ENCODE measurements at regions not wholly inside any gene's neighbourhood (a gene's known extent, or its start where the extent isn't known, plus 50 kb on each side); places are given as distances from the start of the nearest gene placed in this dataset.

DNA sequence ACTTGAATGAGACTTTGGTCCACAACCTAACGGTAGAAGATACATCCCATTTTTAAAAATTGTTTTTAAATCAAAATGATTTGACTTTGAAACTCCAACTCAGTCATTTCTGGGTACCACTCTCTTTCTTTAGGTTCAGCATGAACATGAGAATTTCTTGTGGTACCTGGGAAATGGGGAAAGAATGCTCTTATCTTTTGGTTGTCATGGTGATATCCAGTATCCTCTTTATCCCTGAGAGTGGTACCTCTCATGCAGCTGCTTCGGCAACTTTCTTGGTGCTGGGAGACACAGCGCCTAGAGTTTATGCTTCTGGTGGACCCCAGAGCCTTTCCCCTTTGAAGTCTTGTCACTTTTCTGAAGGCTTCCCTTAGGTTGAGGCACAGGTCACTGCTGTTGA lies 465.1 kb upstream of the FAT1 start:
- no peak overlapping the region for H3K4me3 ChIP-seq (ENCODE audit: low read length in 3 of 3)
- intact Hi-C loops (cut with DNase I) = no loop called here
- FAIRE-seq (no peak), DNase-seq (no peak)
- H3K9me3 ChIP-seq (ENCODE audit: control insufficient read depth in 2 of 3, insufficient read depth in 1 of 3, low read length in 3 of 3) = no peaks in the 10 kb centered on the region
- no peaks in the 10 kb centered on the region for H3K27me3 ChIP-seq (ENCODE audit: control insufficient read depth, insufficient read depth, low read length)
- no peaks in the 10 kb centered on the region for H3K36me3 ChIP-seq (ENCODE audit: control insufficient read depth in 2 of 3, insufficient read depth in 3 of 3, low read length in 3 of 3)
- TF ChIP-seq, protein P1, sequence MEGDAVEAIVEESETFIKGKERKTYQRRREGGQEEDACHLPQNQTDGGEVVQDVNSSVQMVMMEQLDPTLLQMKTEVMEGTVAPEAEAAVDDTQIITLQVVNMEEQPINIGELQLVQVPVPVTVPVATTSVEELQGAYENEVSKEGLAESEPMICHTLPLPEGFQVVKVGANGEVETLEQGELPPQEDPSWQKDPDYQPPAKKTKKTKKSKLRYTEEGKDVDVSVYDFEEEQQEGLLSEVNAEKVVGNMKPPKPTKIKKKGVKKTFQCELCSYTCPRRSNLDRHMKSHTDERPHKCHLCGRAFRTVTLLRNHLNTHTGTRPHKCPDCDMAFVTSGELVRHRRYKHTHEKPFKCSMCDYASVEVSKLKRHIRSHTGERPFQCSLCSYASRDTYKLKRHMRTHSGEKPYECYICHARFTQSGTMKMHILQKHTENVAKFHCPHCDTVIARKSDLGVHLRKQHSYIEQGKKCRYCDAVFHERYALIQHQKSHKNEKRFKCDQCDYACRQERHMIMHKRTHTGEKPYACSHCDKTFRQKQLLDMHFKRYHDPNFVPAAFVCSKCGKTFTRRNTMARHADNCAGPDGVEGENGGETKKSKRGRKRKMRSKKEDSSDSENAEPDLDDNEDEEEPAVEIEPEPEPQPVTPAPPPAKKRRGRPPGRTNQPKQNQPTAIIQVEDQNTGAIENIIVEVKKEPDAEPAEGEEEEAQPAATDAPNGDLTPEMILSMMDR (IDR thresholded peaks at IDR 0.05; ENCODE audit: borderline replicate concordance, extremely low read depth, insufficient read depth) = no peak
- no peaks in the 10 kb centered on the region for H3K4me1 ChIP-seq (ENCODE audit: control insufficient read depth in 2 of 3, insufficient read depth in 2 of 3, low read depth in 1 of 3, low read length in 3 of 3)
- no peak overlapping the region for H3K27ac ChIP-seq (ENCODE audit: low read depth in 2 of 2, low read length in 2 of 2)
- H3K9ac ChIP-seq (ENCODE audit: low read length in 3 of 3) = no peak overlapping the region

DNA sequence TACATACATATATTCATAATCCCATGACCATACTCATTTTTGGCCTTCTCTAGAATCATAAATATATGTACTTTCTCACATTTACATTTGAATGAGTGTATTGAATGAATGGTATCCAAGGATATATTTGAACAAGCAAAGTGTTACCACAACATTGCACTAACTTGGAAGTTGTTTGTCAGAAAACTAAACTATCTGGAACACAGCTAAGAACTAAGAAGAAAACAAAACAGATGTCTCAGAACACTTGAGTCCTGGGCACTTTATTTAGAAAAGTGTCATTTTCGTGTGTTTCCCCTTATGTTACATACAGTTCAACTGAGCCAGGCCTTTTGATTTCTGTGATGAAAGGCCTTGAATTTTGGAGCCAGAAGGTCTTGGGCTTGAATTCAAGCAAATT lies 466.7 kb upstream of the FAT1 start:
- intact Hi-C loops (cut with DNase I) = no loop called here
- DNase-seq = no peak
- no peak overlapping the region for H3K4me3 ChIP-seq (ENCODE audit: low read length in 3 of 3)
- no peak for FAIRE-seq
- no peaks in the 10 kb centered on the region for H3K9me3 ChIP-seq (ENCODE audit: control insufficient read depth in 2 of 3, insufficient read depth in 1 of 3, low read length in 3 of 3)
- no peak overlapping the region for H3K9ac ChIP-seq (ENCODE audit: low read length in 3 of 3)
- TF ChIP-seq, protein P1 (IDR thresholded peaks at IDR 0.05; ENCODE audit: borderline replicate concordance, extremely low read depth, insufficient read depth) = no peak
- H3K36me3 ChIP-seq (ENCODE audit: control insufficient read depth in 2 of 3, insufficient read depth in 3 of 3, low read length in 3 of 3) = no peaks in the 10 kb centered on the region
- no peak overlapping the region for H3K27ac ChIP-seq (ENCODE audit: low read depth in 2 of 2, low read length in 2 of 2)
- H3K27me3 ChIP-seq (ENCODE audit: control insufficient read depth, insufficient read depth, low read length) = no peaks in the 10 kb centered on the region
- H3K4me1 ChIP-seq (ENCODE audit: control insufficient read depth in 2 of 3, insufficient read depth in 2 of 3, low read depth in 1 of 3, low read length in 3 of 3) = no peaks in the 10 kb centered on the region

DNA sequence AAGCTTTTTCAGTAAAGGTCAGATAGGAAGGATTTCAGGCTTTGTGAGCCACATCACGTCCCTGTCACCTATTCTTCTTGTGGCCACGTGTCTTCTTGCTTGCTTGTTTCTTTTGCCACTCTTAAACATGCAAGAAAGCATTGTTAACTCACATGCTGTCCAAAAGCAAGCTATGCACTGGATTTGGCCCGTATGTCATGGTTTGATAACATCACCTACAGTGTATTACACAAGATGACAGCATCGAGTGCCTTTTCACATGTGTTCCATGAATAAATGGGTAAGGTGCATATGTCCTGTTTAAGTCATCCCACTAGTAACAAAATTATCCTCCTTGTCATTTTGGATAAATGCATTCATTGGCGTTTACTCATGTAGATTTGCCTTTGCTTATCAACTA lies 468.0 kb upstream of the FAT1 start:
- Histone ChIP-seq H3K9me3 (ENCODE audit: control insufficient read depth in 2 of 3, insufficient read depth in 1 of 3, low read length in 3 of 3) (no peaks in the 10 kb centered on the region), H3K36me3 (ENCODE audit: control insufficient read depth in 2 of 3, insufficient read depth in 3 of 3, low read length in 3 of 3) (no peaks in the 10 kb centered on the region), H3K27ac (ENCODE audit: low read depth in 2 of 2, low read length in 2 of 2) (no peak overlapping the region), H3K4me3 (ENCODE audit: low read length in 3 of 3) (no peak overlapping the region), H3K27me3 (ENCODE audit: control insufficient read depth, insufficient read depth, low read length) (no peaks in the 10 kb centered on the region), H3K9ac (ENCODE audit: low read length in 3 of 3) (no peak overlapping the region), H3K4me1 (ENCODE audit: control insufficient read depth in 2 of 3, insufficient read depth in 2 of 3, low read depth in 1 of 3, low read length in 3 of 3) (no peaks in the 10 kb centered on the region)
- intact Hi-C loops (cut with DNase I) = no loop called here
- FAIRE-seq = no peak
- no peak for DNase-seq
- TF ChIP-seq, protein P1 (IDR thresholded peaks at IDR 0.05; ENCODE audit: borderline replicate concordance, extremely low read depth, insufficient read depth) = no peak

DNA sequence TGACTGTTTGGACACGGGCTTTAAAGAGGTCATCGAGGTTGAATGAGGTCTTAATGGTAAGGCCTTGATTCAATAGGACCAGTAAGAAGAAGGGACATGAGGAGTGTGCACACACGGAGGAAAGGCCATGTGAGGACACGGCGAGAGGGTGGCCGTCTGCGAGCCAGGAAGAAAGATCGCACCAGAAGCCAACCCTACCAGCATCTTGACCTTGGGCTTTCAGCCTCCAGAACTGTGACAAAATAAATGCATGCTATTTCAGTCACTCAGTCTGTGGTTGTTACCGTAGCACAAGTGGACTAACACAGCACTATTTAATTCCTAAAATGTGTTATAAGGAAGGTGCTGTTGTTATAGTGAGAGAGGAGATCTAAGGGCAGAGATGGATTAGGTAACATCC lies 468.6 kb upstream of the FAT1 start:
- Histone ChIP-seq H3K27me3 (ENCODE audit: control insufficient read depth, insufficient read depth, low read length) (no peaks in the 10 kb centered on the region), H3K4me1 (ENCODE audit: control insufficient read depth in 2 of 3, insufficient read depth in 2 of 3, low read depth in 1 of 3, low read length in 3 of 3) (no peaks in the 10 kb centered on the region), H3K27ac (ENCODE audit: low read depth in 2 of 2, low read length in 2 of 2) (no peak overlapping the region), H3K36me3 (ENCODE audit: control insufficient read depth in 2 of 3, insufficient read depth in 3 of 3, low read length in 3 of 3) (no peaks in the 10 kb centered on the region), H3K4me3 (ENCODE audit: low read length in 3 of 3) (no peak overlapping the region), H3K9ac (ENCODE audit: low read length in 3 of 3) (no peak overlapping the region), H3K9me3 (ENCODE audit: control insufficient read depth in 2 of 3, insufficient read depth in 1 of 3, low read length in 3 of 3) (no peaks in the 10 kb centered on the region)
- intact Hi-C loops (cut with DNase I) = no loop called here
- FAIRE-seq (no peak), DNase-seq (no peak)
- TF ChIP-seq, protein P1 (IDR thresholded peaks at IDR 0.05; ENCODE audit: borderline replicate concordance, extremely low read depth, insufficient read depth) = no peak

All from kidney (tissue), 13 donors.